GM19043 (cell line): ENCODE measurements at regions not wholly inside any gene's neighbourhood (a gene's known extent, or its start where the extent isn't known, plus 50 kb on each side); places are given as distances from the start of the nearest gene placed in this dataset.
"Not testable (repeated sequence)": the region's sequence is repeated elsewhere in the genome, so short reads cannot be mapped to it uniquely, and the experiment has no call there.

Source experiments
- ATAC-seq: cut with Tn5 transposase; IDR thresholded peaks from one replicate; pipeline ENCODE4 v1.9.1; 2021; ENCODE audit warnings: low read depth; ENCODE audit not compliant: unreplicated experiment

DNA sequence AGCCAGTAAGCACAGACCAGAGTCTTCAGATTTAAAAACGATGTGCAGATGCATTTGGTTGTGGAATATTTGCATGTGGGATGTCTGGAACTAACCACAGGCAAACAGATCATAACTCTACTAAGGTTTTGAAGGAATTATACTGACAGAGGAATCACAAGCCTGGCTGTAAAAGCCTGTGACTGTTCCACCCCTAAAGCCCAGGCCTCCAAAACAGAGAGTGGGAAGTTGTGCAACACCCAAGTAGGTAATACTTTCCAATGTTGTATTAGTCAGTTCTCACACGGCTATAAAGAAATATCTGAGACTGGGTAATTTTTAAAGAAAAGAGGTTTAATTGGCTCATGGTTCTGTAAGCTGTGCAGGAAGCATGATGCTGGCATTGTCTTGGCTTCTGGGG is 68.1 kb upstream of the DCD start:
- no peak for ATAC-seq

GRCh38 chr12:54713876-54714275 is 65.7 kb upstream of the DCD start:
- ATAC-seq = not testable (repeated sequence)

DNA sequence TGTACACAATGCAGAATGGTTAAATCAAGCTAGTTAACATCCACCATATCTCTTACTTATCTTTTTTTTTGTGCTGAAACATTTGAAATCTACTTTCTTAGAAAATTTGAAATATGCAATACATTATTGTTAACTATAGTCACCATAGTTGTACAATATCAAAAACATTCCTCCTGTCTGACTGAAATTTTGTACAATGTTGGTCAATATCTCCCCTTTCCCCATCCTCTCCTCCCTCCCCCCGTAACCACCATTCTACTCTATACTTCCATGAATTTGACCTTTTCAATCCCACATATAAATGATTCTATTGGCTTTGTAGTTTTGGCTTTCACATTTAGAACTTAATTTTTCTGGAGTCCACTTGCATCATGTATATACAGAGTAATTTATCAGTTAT is 63.5 kb upstream of the DCD start:
- no peak for ATAC-seq

DNA sequence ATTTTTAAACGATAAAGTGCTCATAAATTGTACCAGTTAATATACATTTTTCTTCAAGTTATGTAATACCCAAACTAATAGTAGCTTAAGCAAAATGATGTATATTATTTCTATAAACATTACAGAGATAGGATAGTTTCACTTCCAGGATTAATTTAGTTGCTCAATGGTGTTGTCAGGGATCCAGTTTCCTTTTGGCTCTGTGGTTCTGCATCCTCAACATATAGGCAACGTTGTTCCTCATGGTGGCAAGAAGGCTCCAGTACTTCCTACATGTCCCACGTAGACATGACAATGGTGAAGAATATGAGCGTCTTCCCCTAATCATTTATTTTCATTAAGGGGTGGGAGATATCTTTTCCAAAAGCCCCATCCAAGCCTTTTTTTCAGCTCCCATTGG is 60.7 kb upstream of the DCD start:
- ATAC-seq = no peak

DNA sequence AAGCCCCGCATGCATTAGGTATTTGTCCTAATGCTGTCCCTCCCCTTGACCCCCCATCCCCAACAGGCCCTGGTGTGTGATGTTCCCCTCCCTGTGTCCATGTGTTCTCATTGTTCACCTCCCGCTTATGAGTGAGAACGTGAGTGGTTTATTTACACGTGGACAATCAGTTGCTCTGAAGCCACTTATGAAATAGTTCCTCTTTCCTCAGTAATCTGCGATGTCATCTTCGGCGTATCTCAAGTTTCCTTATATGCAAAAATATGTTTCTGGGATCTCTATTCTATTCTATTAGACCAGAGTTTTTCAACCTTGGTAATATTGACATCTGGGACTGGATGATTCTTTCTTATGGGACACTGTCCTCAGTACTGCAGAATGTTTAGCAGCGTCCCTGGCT is 56.0 kb upstream of the DCD start:
- no peak for ATAC-seq

- ATAC-seq = peak; percentile 68
Measured at GRCh38 chr12:54701940-54702592, 53.9 kb upstream of the DCD start.

- no peak for ATAC-seq
Measured at GRCh38 chr12:54700849-54701248, 52.7 kb upstream of the DCD start.

DNA sequence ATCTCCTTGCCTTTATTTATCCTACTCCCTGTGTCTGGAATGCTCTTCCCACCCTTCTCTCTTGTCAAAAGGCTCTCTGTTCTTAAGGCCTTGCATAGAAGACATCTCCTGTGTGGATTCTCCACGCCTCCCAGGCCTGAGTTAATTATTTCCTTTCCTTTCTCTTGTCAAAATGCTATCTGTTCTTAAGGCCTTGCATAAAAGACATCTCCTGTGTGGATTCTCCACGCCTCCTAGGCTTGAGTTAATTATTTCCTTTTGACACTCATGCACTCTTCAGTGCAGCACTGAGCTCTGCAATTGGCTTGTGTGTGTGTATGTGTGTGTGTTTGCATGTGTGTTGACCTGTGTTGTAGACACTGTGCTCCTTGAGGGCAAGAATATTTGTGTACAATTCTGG is 52.1 kb upstream of the DCD start:
- ATAC-seq = no peak
